ENCODE measurements at regions not wholly inside any gene's neighbourhood (a gene's known extent, or its start where the extent isn't known, plus 50 kb on each side); places are given as distances from the start of the nearest gene placed in this dataset.

GRCh38 chr1:109844609-109845008 is 66.0 kb upstream of the CSF1 start:
- no peak overlapping the region for H3K4me2 ChIP-seq (ENCODE audit: low read length)
- POLR2A ChIA-PET: no interaction called here
- H3K27ac ChIP-seq (ENCODE audit: low read depth, low read length): no peak overlapping the region
- H3K9me2 ChIP-seq (ENCODE audit: insufficient read depth): no peaks in the 10 kb centered on the region
- no peaks in the 10 kb centered on the region for H3K27me3 ChIP-seq (ENCODE audit: insufficient read depth, low read length)
- H3K79me2 ChIP-seq (ENCODE audit: insufficient read depth, low read length): no peaks in the 10 kb centered on the region
- no peaks in the 10 kb centered on the region for H3K36me3 ChIP-seq (ENCODE audit: control insufficient read depth in 1 of 2, insufficient read depth in 2 of 2, low read length in 2 of 2)
- RAD21 ChIA-PET (ENCODE audit: low non-redundant PET in 1 of 2, low total read pairs in 2 of 2, uncharacterized antibody in 2 of 2, unreplicated experiment in 2 of 2): no interaction called here
- no peak overlapping the region for H3K9ac ChIP-seq (ENCODE audit: low read length)
- DNase-seq (ENCODE audit: low read depth, low spot score) (no peak), ATAC-seq (no peak)
- H4K20me1 ChIP-seq (ENCODE audit: insufficient read depth): no peaks in the 10 kb centered on the region
- H3K4me1 ChIP-seq (ENCODE audit: control insufficient read depth in 1 of 2, insufficient read depth in 2 of 2, low read length in 2 of 2): peaks cover 0 to 4% of the 10 kb centered on the region in 2 experiments; a peak in 1 of 4 replicates
- BruUV-seq (replicated peaks): no TSS peak
- CTCF ChIA-PET: no interaction called here
- intact Hi-C loops (cut with micrococcal nuclease): no loop called here
- no peaks in the 10 kb centered on the region for H3K9me3 ChIP-seq (ENCODE audit: control insufficient read depth in 1 of 2, insufficient read depth in 1 of 2, low read depth in 1 of 2, low read length in 2 of 2)
- no peak for TF ChIP-seq CBX3 (IDR thresholded peaks at IDR 0.05; ENCODE audit: low read depth)
- TF ChIP-seq ATF3 (IDR thresholded peaks at IDR 0.05): no peak
- TF ChIP-seq ZNF274 (IDR thresholded peaks at IDR 0.05; ENCODE audit: low read depth, low read length): no peak
- no peak for TF ChIP-seq POLR2AphosphoS5 (IDR thresholded peaks at IDR 0.05; ENCODE audit: low read depth, low read length)
- TF ChIP-seq SIN3A (IDR thresholded peaks at IDR 0.05; ENCODE audit: low read depth): no peak
- TF ChIP-seq JUND (IDR thresholded peaks at IDR 0.05): no peak
- TF ChIP-seq ELF1 (IDR thresholded peaks at IDR 0.05; ENCODE audit: borderline replicate concordance, low read depth): no peak
- TF ChIP-seq CEBPB (IDR thresholded peaks at IDR 0.05; ENCODE audit: low read depth): no peak
- no peak for TF ChIP-seq RAD21 (IDR thresholded peaks at IDR 0.05; ENCODE audit: low read depth)
- no peak for TF ChIP-seq POLR2A (IDR thresholded peaks at IDR 0.05; ENCODE audit: borderline replicate concordance, extremely low read depth, insufficient read depth, insufficient read length)
- no peak for TF ChIP-seq EZH2 (IDR thresholded peaks at IDR 0.05)
- TF ChIP-seq REST (IDR thresholded peaks at IDR 0.05; ENCODE audit: low read depth): no peak
- TF ChIP-seq ZBTB33 (IDR thresholded peaks at IDR 0.05; ENCODE audit: extremely low read depth, insufficient replicate concordance, low read length): no peak
- no peak for TF ChIP-seq SRF (IDR thresholded peaks at IDR 0.05; ENCODE audit: low read depth)
- no peak for TF ChIP-seq ZFX (IDR thresholded peaks at IDR 0.05)
- TF ChIP-seq EGR1 (IDR thresholded peaks at IDR 0.05; ENCODE audit: low read depth): no peak
- no peak overlapping the region for H2AFZ ChIP-seq (ENCODE audit: low read depth, low read length, poor library complexity, severe bottlenecking)
- no peak overlapping the region for H3K4me3 ChIP-seq (replicated peaks in 1 of 2; ENCODE audit: low read depth in 1 of 2, low read length in 2 of 2)

All from HCT116 (cell line).